Lower leg skin (tissue), 4 donors: ENCODE measurements at regions not wholly inside any gene's neighbourhood (a gene's known extent, or its start where the extent isn't known, plus 50 kb on each side); places are given as distances from the start of the nearest gene placed in this dataset.
A peak's percentile ranks its signal among the peaks of the same experiment; 100 is the strongest.
"Not testable (repeated sequence)": the region's sequence is repeated elsewhere in the genome, so short reads cannot be mapped to it uniquely, and the experiment has no call there.

Experiments used
- DNase-seq, 2 donors: peaks; one replicate each; pipeline ENCODE4 v3.0.0-alpha.2; 2019; ENCODE audit warnings: low spot score in 2 of 2
- H3K4me3 ChIP-seq: fragments of 200-600 bp; sonication (generic); 2 replicates; pipeline ENCODE4 v1.5.1; 2017; ENCODE audit warnings: mild to moderate bottlenecking, low read depth; ENCODE audit not compliant: poor library complexity, severe bottlenecking
- POLR2A ChIP-seq, 2 donors: fragments of 450-650 bp; IDR thresholded peaks; one replicate each; pipeline ENCODE4 v1.6.1; 2016 to 2017; ENCODE audit warnings: antibody characterized with exemption in 2 of 2, mild to moderate bottlenecking in 1 of 2, moderate library complexity in 1 of 2
- WGBS, 2 donors: methylation state at CpG; one replicate each; pipeline ENCODE4 v1.1.5; 2018; 5-methylcytosine and 5-hydroxymethylcytosine counted together
- intact Hi-C: fragments of 100-400 bp; cut with DNase I; formaldehyde crosslinking; loops from one replicate; pipeline ENCODE4 v1.15.0; 2023; ENCODE audit warnings: low total_unique reads
- TF ChIP-seq, protein P1 (sequence below), 3 donors: fragments of 450-650 bp; IDR thresholded peaks; one replicate each; pipeline ENCODE4 v1.5.1; 2016; ENCODE audit warnings: antibody characterized with exemption in 3 of 3, mild to moderate bottlenecking in 3 of 3, moderate library complexity in 2 of 3

DNA sequence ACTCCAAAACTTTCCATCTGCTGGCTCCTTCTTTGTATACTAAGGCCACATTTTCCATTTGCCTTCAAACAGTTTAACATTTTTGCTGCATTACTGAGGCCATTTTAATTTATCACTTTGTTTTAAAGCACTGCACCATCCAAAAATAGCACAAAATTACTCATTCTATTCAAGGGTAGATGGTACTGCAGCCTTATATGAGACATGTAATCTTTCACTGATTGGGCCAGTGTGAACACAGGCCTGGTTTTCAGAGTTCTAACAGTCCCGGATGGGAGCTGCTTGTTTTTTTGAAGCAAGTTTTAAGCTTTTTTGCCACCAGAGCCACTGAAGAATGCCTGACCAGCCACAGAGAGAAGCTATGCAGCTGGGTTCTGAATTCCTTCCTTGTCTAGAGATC lies 172.3 kb upstream of the TSC22D2 start:
- intact Hi-C loops, result no loop called here
- no peak for TF ChIP-seq POLR2A (IDR thresholded peaks at IDR 0.05)
- TF ChIP-seq, protein P1, sequence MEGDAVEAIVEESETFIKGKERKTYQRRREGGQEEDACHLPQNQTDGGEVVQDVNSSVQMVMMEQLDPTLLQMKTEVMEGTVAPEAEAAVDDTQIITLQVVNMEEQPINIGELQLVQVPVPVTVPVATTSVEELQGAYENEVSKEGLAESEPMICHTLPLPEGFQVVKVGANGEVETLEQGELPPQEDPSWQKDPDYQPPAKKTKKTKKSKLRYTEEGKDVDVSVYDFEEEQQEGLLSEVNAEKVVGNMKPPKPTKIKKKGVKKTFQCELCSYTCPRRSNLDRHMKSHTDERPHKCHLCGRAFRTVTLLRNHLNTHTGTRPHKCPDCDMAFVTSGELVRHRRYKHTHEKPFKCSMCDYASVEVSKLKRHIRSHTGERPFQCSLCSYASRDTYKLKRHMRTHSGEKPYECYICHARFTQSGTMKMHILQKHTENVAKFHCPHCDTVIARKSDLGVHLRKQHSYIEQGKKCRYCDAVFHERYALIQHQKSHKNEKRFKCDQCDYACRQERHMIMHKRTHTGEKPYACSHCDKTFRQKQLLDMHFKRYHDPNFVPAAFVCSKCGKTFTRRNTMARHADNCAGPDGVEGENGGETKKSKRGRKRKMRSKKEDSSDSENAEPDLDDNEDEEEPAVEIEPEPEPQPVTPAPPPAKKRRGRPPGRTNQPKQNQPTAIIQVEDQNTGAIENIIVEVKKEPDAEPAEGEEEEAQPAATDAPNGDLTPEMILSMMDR (IDR thresholded peaks at IDR 0.05), result no peak
- DNase-seq, result no peak
- no peak overlapping the region for H3K4me3 ChIP-seq
- 60 to 61% methylated on average over 1 of the region's 1 CpG for WGBS, 2 donors

GRCh38 chr3:150232992-150233451 lies 175.1 kb upstream of the TSC22D2 start:
- TF ChIP-seq POLR2A (IDR thresholded peaks at IDR 0.05), result no peak
- TF ChIP-seq, protein P1 (IDR thresholded peaks at IDR 0.05), result no peak
- WGBS, 2 donors, result 16 to 18% methylated on average over 4 of the region's 4 CpGs
- no peak overlapping the region for H3K4me3 ChIP-seq
- DNase-seq, result peak in 1 of 2 donors; percentile 72
- intact Hi-C loops, result no loop called here

GRCh38 chr3:150230037-150230436 lies 178.1 kb upstream of the TSC22D2 start:
- intact Hi-C loops, result no loop called here
- TF ChIP-seq, protein P1 (IDR thresholded peaks at IDR 0.05), result no peak
- no peak for TF ChIP-seq POLR2A (IDR thresholded peaks at IDR 0.05)
- H3K4me3 ChIP-seq, result no peak overlapping the region
- DNase-seq, result peak in 1 of 2 donors; percentile 18
- 87 to 92% methylated on average over 5 of the region's 5 CpGs for WGBS, 2 donors

DNA sequence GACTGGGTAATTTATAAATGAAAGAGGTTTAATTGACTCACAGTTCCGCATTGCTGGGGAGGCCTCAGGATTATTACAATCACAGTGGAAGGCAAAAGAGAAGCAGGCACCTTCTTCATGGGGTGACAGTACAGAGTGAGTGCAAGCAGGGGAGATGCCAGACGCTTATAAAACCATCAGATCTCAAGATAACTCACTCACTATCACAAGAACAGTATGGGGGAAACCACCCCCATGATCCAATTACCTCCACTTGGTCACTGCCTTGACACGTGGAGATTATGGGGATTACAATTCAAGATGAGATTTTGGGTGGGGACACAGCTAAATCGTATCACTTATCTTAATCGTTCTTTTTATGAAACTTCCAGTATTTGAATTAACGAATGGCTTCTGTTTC lies 179.5 kb upstream of the TSC22D2 start:
- not testable (repeated sequence) for H3K4me3 ChIP-seq
- 86 to 94% methylated on average over 6 of the region's 6 CpGs for WGBS, 2 donors
- intact Hi-C loops, result loop anchor here (10.0 kb wide), 2 partner anchors 196 to 266 kb away; no protein-coding TSS in a partner anchor
- peak in 1 of 2 donors; percentile 4 for DNase-seq

GRCh38 chr3:150227839-150228238 lies 180.3 kb upstream of the TSC22D2 start:
- 47 to 52% methylated on average over 5 of the region's 5 CpGs for WGBS, 2 donors
- intact Hi-C loops, result loop anchor here (10.0 kb wide), 2 partner anchors 197 to 267 kb away; no protein-coding TSS in a partner anchor
- peak in 1 of 2 donors; percentile 79 for DNase-seq
- TF ChIP-seq, protein P1 (IDR thresholded peaks at IDR 0.05), result no peak
- no peak for TF ChIP-seq POLR2A (IDR thresholded peaks at IDR 0.05)
- no peak overlapping the region for H3K4me3 ChIP-seq

DNA sequence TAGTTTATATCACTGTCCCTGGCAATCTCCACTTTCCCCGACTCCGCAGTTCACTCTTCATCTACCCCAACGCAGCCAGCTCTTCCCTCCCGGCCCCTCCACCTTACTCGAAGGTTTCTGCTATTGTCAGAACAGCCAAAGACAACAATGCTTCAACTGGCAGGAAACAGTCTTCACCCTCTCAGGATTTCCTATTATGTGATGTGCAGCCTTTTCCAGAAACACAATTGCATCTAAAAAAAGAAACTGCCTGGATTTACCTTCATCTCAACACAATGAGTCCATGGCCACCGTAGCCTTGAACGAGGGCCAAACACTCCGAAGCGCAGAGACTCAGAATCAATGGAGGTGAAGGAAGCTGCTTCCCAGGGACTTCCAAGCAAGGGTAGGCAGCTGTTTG lies 182.1 kb upstream of the TSC22D2 start:
- DNase-seq, result peak in 1 of 2 donors; percentile 74
- TF ChIP-seq, protein P1 (IDR thresholded peaks at IDR 0.05), result no peak
- no peak for TF ChIP-seq POLR2A (IDR thresholded peaks at IDR 0.05)
- intact Hi-C loops, result loop anchor here (10.0 kb wide), 2 partner anchors 199 to 269 kb away; no protein-coding TSS in a partner anchor
- no peak overlapping the region for H3K4me3 ChIP-seq
- WGBS, 2 donors, result 54 to 58% methylated on average over 9 of the region's 9 CpGs
